GM13976 (cell line): ENCODE measurements at regions not wholly inside any gene's neighbourhood (a gene's known extent, or its start where the extent isn't known, plus 50 kb on each side); places are given as distances from the start of the nearest gene placed in this dataset.

ENCODE experiments used
- DNase-seq: peaks from one replicate; pipeline ENCODE4 v3.0.0; 2012; ENCODE audit warnings: low spot score
- CTCF ChIP-seq: IDR thresholded peaks from 2 replicates; pipeline ENCODE4 v1.5.1; 2012; ENCODE audit warnings: borderline replicate concordance, mild to moderate bottlenecking; ENCODE audit not compliant: insufficient read depth; ENCODE audit errors: extremely low read depth, missing control alignments, control extremely low read depth
- in situ Hi-C: fragments of 300-500 bp; cut with MboI; formaldehyde crosslinking; loops from one replicate; pipeline ENCODE4 v1.12.0; 2022; ENCODE audit warnings: low sequenced_read_pairs, mixed read lengths, inconsistent platforms; ENCODE audit not compliant: unreplicated experiment

GRCh38 chr10:113226831-113227445 is 276.9 kb downstream of the TCF7L2 start:
- no peak for TF ChIP-seq CTCF
- in situ Hi-C loops, result no loop called here
- no peak for DNase-seq

GRCh38 chr10:113228530-113228929 is 278.5 kb downstream of the TCF7L2 start:
- in situ Hi-C loops, result no loop called here
- TF ChIP-seq CTCF, result no peak

GRCh38 chr10:113230011-113230610 is 280.1 kb downstream of the TCF7L2 start:
- in situ Hi-C loops, result no loop called here
- TF ChIP-seq CTCF, result no peak
- DNase-seq, result no peak

More at GRCh38 chr10:113228530-113228929, 278.5 kb downstream of the TCF7L2 start:
- DNase-seq, result no peak

GRCh38 chr10:113232928-113233511 is 283.0 kb downstream of the TCF7L2 start:
- in situ Hi-C loops, result no loop called here
- DNase-seq, result no peak
- TF ChIP-seq CTCF, result no peak

GRCh38 chr10:113234481-113234880 is 284.4 kb downstream of the TCF7L2 start:
- no peak for DNase-seq
- no peak for TF ChIP-seq CTCF
- in situ Hi-C loops, result no loop called here

- TF ChIP-seq CTCF, result no peak
- in situ Hi-C loops, result no loop called here
- DNase-seq, result no peak
Observed at GRCh38 chr10:113235508-113235907, 285.5 kb downstream of the TCF7L2 start.
